SHP77 (cell line): ENCODE measurements at regions not wholly inside any gene's neighbourhood (a gene's known extent, or its start where the extent isn't known, plus 50 kb on each side); places are given as distances from the start of the nearest gene placed in this dataset.

ENCODE experiments used
- DNase-seq, 2 experiments: peaks; one replicate each; lab custom pipeline; 2025; lab: John Stamatoyannopoulos, UW

DNA sequence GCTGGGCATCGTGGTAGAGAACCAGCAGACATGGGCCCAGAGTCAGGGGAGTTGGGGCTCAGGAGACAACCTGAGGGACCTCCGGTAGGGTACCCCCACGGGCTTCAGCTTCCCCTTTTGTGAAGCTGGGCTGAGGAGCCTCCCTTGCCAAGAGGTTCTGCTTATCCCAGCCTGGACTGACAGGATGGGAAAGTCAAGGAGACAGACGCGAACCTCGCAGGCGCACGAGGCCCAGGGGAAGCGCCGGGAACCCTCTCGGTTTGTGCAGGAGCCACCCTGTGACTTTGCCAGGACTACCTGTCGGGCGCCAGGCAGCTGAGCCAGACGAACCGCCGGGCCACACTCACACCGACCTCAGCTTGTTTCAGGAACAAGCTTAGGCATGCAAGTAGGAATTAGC lies 566.1 kb downstream of the BRD1 start:
- DNase-seq, result no peak

DNA sequence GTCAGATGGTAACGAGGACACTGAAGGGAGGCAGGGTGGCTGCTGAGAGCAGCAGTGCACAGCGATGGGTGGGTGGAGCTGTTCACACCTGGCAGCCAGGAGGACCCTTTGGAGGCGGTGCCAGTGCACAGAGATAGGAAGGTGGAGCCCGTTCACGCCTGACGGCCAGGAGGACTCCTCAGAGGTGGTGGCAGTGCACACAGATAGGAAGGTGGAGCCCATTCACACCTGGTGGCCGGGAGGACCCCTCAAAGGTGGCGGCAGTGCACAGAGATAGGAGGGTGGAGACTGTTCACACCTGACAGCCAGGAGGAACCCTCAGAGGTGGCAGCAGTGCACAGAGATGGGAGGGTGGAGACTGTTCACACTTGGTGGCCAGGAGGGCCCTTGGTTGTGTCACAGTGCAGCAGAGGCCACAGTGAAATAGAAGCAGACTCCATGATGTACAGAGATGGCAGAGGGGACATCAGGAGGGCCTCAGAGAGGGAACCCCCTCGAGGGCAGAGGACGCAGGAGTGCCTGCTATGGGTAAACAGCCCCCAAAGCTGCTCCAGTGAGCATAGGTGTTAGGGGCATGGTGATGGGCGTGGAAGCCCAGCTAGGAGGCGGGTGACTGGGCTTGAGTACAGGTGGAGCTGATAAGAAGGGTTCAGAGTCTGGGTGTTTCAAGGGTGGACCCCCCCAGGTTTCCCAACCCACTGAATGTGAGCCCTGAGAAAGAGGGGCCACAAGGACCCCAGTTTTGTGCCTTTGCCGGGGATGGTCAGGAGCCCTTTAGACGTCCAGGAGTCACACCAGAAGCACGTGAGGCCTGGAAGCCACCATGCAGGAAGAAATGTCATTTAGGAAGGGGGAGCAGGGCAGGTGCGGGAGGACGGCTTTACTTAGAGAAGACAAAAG lies 566.7 kb downstream of the BRD1 start:
- DNase-seq, result no peak

DNA sequence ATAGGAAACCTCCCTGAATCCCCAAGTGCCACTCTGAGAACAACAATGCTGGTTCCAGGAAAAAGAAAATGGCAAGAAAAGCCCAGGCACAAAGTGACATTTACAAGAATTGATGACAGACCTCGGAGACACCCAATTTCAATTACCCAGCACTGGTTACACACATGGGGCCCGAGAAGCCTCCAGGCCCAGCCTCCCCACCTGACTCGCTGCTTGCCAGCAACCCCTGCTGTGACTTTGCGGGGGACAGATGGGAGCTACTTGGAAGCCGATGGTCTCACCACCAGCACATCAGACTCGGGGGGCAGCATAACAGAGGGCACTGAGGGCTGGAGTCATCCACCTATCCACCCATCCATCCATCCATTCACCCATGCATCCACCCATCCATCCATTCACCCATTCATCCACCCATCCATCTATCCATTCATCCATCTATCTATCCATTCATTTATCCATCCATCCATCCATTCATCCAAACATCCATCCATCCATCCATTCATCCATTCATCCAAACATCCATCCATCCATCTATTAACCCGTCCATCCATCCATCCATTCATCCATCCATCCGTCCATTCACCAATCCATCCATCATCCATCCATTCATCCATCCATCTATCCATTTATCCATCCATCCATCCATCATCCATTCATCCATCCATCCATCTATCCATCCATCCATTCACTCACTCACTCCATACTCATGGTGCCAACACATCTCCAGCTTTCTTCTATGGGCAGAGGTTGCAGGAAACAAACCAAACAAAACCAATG lies 567.6 kb downstream of the BRD1 start:
- DNase-seq, result no peak

DNA sequence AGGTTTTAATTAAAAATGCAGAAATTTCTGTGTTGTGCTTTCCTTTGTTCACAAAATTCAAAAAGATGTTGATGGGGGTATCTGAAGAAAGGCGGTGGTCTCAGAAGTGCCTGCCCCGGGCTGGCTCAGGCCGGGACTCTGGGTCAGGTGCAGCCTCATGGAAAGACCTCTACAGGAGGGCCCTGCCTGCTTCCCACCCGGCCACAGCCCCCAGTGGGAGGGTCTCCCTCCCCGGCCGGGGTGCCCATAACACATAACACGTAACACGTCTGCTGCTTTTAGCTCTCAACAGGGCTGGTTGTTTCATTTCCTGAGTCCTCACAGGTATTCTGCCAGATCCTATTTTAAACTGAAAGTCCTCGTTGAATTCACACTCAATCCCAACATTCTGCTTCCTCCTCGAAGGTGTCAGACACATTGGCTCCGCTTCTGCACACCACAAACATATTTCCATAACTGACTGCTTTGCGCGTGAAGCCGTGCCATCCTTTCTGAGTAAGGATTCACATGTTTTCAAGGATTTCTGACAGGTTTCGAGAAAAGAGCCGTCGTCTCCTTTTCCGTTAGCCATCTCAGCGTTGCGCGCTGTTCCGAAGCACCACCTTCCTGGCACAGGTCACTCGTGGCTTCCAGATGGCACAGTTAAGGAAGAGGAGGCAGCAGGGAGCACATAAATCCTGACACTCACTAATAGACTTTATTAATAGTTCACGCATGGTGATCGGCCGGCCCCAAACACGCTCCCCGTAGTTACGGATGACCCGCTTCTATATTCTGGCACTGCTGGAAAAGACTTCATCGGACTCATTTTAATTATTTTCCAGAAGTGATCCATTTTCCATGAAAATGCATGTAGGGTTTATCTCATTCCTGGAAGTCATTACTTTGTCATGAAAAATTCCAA lies 569.3 kb downstream of the BRD1 start:
- no peak for DNase-seq

DNA sequence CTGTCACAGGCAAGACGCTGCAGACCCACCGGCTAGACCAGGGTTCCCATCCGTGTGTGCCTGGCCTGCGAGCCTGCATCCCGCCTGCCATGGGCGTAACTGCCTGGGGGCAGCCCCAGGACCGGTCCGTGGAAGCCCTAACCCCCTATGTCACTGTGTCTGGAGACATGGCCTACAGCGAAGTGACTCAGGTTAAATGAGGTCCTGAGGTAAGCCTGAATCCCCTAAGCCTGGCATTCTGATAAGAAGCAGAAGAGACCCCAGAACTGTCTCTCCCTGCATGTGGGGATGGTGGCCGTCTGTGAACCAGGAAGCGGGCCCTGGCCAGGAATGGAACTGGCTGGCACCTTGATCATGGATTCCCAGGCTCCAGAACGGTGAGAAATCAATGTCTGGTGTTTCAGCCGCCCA lies 570.1 kb downstream of the BRD1 start:
- no peak for DNase-seq

DNA sequence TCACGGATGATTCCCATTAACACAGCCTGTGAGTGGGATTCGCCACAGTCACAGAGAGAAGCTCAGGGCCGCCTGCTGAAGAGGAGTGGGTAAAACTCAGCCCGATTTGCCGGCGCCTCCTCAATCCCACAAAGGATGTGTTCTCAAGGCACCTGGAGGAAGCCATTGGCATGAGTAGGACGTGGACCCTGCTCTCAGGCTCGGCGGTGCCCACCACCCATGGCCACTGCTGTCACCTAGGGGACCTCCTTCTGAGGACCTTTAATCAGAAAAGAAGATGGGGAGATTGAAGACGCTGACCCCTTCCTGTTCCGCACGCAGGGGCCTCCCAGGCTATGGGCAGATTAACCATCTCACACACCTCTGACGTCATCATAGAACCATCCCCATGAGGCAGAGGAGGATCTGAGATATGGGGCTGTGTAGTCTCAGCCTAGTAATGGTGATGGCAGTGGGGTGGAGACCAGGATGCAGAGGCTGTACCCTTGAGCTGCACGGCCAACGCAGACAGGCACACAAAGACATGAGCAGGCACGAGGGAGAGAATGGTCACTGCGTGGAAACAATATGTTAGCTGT lies 571.8 kb downstream of the BRD1 start:
- DNase-seq, result no peak

DNA sequence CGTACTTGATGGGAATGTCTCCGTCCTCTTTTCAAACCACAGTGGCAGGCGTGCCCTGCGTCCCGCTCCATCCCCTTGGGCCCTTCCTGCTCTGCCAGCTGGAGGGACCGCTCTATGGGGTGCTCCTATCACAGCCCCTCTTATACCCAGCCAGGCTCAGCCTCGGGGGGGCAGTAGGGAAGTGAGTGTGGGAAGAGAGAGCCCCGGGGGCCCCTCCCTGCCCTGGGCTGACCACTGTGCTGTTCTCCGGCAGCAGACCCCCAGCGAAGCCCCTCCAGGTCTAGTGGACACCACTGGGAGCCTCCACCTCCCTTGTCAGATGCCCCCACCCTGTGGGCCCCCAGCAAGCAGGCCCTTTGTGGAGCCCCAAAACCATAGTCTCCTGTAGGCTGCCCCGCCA lies 572.5 kb downstream of the BRD1 start:
- no peak for DNase-seq

DNA sequence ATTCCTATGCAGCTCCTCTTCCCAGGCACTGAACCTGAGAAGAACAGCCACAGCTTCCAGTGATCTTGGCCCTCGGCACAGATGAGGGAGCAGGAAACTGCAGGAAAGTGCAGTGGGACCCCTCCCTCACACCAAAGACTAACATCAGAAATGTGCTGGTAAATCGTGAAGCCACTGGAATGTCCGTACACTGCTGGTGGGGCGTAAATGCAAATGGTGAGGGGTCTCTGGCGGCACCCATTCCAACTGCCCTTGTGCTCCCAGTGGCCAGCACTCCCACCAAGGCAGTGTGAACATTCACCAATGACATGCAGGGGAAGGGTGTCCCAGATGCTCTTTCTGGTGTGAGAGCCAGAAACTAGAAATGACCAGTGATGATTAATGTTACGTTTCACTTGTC lies 574.0 kb downstream of the BRD1 start:
- no peak for DNase-seq

DNA sequence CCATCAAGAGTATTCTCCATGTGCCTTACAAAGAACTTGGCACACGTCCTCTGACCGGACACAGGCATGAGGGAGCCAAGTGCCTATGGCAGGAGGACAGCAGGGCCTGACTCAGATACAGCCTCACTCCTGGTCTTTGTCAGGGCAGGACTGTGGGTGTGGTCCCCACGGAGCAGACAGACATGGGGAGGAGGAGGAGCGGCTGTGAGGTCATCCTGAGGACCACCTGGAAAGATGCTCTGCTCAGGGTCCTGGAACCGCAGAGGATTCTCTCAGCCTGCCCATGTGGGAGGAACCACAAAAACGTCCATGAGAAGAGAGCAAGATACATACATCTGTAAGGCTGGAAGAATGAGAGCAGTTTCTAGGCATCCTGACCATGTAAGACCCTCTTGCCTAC lies 576.3 kb downstream of the BRD1 start:
- DNase-seq, result no peak

DNA sequence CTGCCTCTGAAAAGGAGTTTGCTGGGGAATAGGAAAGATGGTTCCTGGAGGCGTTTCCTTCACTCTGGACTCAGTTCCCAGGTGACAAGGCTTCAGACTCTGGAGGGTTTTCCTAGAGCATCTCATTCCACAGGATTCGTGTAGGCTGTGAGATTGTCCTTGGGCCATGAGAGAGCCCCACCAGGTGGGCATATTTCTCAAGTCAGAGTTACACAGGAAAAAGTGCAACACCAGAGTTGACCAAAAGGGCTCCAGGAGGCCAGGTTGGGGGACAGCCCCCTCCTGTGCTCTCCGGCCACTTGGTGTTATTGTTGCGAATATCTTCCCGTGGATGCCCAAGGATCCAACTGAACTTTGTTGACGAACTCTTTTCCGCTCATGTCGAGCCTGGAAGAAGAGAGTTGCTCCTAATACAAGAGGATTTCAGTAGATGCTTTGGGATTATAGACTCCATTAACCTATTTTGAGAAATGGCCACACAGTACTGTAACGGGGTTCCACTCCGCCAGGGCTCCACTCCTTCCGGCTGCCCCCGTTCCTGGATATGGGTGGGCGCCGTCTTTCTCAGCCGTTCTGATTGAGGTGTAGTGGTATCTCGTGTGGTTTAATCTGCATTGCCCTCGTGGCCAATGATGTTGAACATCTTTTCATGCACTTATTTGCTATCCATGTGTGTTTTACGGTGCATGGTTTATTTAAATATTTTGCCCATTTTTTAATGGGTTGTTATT lies 580.3 kb downstream of the BRD1 start:
- no peak for DNase-seq

DNA sequence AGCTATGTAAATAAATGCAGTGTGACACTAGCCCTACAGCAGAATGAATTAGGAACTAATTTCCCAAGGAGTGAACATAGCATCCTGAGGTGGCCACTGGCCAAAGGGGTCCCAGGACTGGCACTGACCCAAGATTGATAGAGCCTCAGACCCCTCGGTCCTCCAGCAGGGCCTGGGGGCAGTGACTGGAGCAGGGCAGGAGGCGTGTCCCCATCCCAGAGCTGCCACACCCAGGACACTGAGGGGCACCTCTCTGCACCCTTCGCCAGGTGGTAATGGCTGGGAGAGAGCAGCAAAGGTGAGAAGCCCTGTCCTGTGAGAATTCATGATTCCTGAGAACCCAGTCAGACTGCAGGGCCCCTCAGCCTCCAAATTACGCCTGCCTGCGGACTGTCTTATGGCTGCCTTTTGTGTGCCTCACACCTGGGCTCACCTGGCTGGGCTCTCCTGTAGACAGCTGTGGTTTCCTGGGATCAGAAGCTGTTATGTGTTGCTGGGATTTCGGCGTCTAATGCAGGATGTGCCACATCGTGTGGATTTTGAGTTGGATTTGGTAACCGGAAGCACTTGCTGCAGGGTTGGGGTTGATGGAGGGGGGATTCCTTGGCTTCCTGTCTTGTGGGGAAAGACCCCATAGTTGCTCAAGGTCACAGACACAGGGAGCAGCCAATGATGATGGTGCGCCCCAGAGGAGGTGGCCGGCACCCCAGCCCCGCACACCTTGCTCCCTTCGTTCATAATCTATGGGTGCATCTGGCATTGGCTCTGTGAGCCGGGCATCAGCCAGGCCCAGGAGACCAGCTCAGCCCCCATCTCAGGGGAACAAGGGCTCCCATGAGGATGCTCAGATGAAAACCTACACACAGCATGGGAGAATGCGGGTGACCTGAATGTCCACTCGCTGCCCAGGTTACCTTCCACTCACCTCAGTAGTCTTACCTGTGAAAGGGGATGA lies 582.9 kb downstream of the BRD1 start:
- no peak for DNase-seq

DNA sequence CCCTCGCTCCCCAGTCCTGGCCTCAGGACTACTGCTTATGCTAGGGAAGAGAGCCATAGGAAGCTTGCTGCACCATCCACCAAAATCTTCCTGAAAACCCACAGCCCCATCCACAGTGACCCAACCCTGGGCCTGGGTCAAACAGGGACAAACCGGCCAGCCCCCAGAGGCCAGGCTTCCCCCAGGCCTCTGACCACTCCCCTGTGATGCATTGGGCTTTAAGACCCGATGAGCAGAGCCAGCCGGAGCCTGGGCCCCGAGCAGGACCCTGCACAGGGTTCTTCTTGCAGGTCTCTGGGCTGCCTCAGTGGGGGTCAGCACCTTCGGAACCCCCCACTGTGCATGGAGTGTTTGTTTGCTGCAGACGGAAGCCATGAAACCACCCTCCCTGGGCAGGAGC lies 583.7 kb downstream of the BRD1 start:
- no peak for DNase-seq

DNA sequence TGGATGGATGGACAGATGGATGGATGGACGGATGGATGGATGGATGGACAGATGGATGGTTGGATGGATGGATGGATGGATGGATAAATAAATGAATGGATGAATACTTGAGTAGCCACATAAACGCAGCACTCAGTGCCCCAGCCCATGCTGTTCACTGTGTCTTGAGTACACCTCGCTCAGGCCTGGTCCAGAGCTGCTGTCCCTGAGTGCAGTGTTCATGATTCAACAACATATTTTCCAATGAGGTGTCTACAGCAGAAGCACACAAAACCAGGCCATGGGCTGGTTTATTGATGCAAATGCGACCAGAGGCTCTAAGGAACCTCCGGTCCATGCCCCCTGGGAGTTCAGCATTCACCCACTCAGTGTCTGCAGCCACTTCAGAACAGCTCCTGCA lies 584.3 kb downstream of the BRD1 start:
- DNase-seq, result no peak

DNA sequence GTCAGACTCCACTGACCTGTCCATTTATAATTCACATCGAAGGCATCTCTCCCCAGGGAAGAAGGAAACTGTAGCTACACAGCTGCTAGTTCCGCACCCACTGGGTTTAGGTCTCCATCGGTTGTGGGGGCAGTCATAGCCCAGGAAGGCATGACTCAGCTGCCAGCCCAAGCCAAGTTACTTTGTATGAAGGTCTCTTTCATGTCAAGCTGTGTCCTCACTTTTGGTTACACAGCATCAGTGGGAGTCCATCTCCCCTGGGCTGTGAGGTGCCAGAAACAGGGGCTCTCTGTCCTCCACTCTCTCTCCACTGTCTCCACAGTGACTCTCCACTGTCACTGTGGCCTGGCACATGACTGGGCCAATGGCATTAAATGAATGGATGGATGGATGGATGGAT lies 585.2 kb downstream of the BRD1 start:
- DNase-seq, result no peak

DNA sequence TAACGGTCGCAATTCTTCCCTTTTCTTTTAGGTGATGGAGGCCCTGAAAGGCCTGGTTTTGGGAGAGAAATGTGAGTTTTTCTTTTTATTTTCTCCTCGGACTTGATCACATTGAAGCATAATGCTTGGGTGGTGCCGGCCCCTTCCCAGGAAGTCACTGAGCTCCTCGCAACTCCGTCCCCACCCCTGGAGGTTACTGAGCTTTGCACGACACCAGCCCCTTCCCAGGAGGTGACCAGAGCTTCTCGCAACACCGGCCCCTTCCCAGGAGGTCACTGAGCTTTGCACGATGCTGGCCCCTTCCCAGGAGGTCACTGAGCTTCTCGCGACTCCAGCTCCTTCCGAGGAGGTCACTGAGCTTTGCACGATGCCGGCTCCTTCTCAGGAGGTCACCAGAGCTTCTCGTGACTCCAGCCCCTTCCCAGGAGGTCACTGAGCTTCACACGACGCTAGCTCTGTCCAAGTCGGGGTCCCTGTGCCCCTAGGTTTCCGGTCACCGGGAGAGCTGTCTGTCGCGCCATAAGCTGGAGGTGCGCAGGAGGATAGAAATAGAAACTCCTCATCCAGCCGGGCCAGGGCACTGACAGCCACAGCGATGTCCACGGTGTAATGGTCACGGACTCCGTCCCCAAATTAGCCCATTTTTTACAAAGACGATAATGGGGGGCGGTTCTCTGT lies 586.4 kb downstream of the BRD1 start:
- no peak for DNase-seq

DNA sequence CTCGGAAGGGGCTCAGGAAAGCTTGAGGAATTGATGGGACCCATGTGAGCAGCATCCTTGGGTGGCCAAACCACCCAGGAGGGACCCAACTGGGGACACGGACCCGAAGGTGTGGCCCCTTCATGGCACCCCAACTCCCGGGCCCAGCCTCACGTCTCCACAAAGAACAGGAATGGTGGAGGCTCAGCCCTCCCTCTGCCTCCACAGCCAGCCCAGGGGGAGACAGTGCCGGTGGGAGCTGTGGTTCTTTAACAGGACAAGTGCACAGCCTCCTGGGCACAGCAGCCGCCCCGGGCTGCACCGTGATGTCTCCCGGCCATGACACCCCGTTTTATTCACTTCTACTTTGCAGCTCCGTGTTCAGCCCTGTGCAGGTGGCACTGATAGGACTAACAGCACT lies 587.2 kb downstream of the BRD1 start:
- DNase-seq, result no peak

DNA sequence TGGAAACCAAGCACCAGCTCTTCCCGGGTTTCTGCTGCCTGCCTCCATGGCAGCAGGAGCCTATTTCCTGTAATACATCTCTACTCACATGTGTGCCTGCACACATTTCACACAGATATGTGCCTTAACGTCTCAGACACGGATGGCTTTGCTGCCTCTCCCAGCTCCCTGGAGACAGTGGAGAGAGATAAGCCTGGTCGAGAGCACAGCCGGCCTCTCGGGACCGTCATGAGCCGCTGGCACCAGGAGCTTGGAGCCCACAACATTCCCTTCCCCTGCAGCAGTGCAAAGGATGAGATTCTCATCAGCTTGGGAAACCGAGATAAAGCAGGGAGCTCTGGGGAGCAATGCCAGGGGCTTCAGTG lies 587.7 kb downstream of the BRD1 start:
- no peak for DNase-seq

DNA sequence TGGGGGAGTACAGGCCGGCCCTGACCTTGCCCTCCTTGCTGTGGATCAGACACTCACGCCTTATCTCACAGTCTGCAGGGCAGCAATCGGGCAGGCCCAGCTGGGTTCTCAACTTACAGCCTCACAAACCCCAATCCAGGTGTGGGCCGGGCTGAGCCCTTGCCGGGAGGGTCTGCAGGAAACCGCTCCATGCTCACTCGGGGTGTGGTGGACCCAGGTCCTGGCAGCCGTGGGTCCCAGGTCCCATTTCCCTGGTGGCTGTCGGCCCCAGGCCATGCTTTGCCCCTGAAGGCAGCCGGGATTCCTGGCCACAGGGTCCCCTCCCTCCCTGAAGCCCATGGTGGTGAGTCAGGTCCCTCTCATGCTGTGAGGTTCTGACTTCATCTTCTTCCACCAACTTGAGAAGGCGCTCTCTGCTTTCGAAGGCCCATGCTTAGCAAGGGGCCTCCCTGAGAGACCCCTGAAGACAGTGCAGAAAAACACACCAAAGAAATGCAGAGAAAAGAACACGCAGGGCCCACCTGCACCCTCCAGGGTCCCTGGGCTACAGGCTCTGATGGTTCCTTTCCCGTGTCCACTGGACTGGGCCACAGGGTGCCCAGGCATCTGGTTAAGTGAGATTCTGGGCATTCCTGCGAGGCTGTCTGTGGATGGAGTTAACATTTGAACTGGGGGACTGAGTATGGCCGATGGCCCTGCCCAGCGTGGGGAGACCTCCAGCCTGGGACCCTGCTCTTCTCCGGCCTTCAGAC lies 588.2 kb downstream of the BRD1 start:
- no peak for DNase-seq
